A673 (cell line): ENCODE measurements at regions not wholly inside any gene's neighbourhood (a gene's known extent, or its start where the extent isn't known, plus 50 kb on each side); places are given as distances from the start of the nearest gene placed in this dataset.

Experiments
- BruUV-seq: library from RNA; stranded (reverse); fragments of 400-500 nt; replicated peaks from 2 replicates; lab custom pipeline; 2021; lab: Mats Ljungman, UMichigan
- CTCF ChIA-PET: fragments of 300-600 bp; sonication (Branson Sonifier 250); formaldehyde crosslinking; loops from one replicate; lab custom pipeline; 2022; ENCODE audit warnings: antibody characterized with exemption; lab: Charles Lee
- POLR2A ChIA-PET: fragments of 300-600 bp; sonication (Branson Sonifier 250); formaldehyde crosslinking; loops from one replicate; lab custom pipeline; 2022; ENCODE audit warnings: antibody characterized with exemption; ENCODE audit not compliant: low non-redundant PET; lab: Charles Lee
- DNase-seq: peaks from one replicate; pipeline ENCODE4 v3.0.0-alpha.2; 2015; ENCODE audit warnings: low spot score
- H3K27ac ChIP-seq: fragments of 200-600 bp; sonication (generic); 2 replicates; pipeline ENCODE4 v1.5.1; 2016; ENCODE audit warnings: mixed run types, low read depth, mild to moderate bottlenecking, mixed read lengths, antibody characterized with exemption, low read length; ENCODE audit not compliant: poor library complexity, severe bottlenecking
- H3K27me3 ChIP-seq: fragments of 200-600 bp; sonication (generic); replicated peaks from 2 replicates; pipeline ENCODE4 v1.6.1; 2017; ENCODE audit warnings: mixed run types, low read depth, mild to moderate bottlenecking, mixed read lengths, antibody characterized with exemption, low read length; ENCODE audit not compliant: insufficient read depth, poor library complexity
- H3K36me3 ChIP-seq: fragments of 200-600 bp; sonication (generic); 2 replicates; pipeline ENCODE4 v1.6.1; 2016; ENCODE audit warnings: mixed run types, mild to moderate bottlenecking, mixed read lengths, antibody characterized with exemption, low read length; ENCODE audit not compliant: insufficient read depth, poor library complexity, severe bottlenecking
- H3K4me1 ChIP-seq: fragments of 200-600 bp; sonication (generic); 2 replicates; pipeline ENCODE4 v1.6.1; 2017; ENCODE audit warnings: mixed run types, mild to moderate bottlenecking, mixed read lengths, antibody characterized with exemption, low read length; ENCODE audit not compliant: insufficient read depth, poor library complexity, severe bottlenecking
- H3K4me3 ChIP-seq: fragments of 200-600 bp; sonication (generic); 2 replicates; pipeline ENCODE4 v1.5.1; 2016; ENCODE audit warnings: low read depth, mixed run types, mild to moderate bottlenecking, mixed read lengths, low read length; ENCODE audit not compliant: poor library complexity, severe bottlenecking
- H3K9me3 ChIP-seq: fragments of 200-600 bp; sonication (generic); 2 replicates; pipeline ENCODE4 v1.6.1; 2016; ENCODE audit warnings: mixed run types, low read depth, mild to moderate bottlenecking, mixed read lengths, antibody characterized with exemption, low read length; ENCODE audit not compliant: poor library complexity, severe bottlenecking
- CTCF ChIP-seq: fragments of 300-800, 200-600 bp; sonication (generic); conservative IDR thresholded peaks from 2 replicates; pipeline ENCODE4 v1.5.1; 2017; ENCODE audit warnings: low read depth, mild to moderate bottlenecking, antibody characterized with exemption, low read length, moderate library complexity, mixed read lengths
- EZH2 ChIP-seq: fragments of 200-600 bp; sonication (generic); IDR thresholded peaks from 2 replicates; pipeline ENCODE4 v1.6.1; 2017; ENCODE audit warnings: borderline replicate concordance, low read depth, mild to moderate bottlenecking, mixed read lengths, antibody characterized with exemption, low read length; ENCODE audit not compliant: poor library complexity, severe bottlenecking
- intact Hi-C: fragments of 100-400 bp; cut with micrococcal nuclease; formaldehyde crosslinking; loops from one replicate; pipeline ENCODE4 v1.10.0; 2022; ENCODE audit not compliant: unreplicated experiment

GRCh38 chr3:102673271-102674115, 238.7 kb downstream of the ZPLD1 start:
- CTCF ChIA-PET: interaction anchor here (0.5 to 2.3 kb wide), 14 partner anchors 11 to 820 kb away, joined by 3 to 18 read pairs (median 6); no protein-coding TSS in a partner anchor
- Histone ChIP-seq H3K4me1 (peaks cover 43% of the 10 kb centered on the region), H3K36me3 (no peaks in the 10 kb centered on the region), H3K4me3 (peak overlapping the region; percentile 19), H3K27ac (peak overlapping the region; percentile 51), H3K27me3 (no peaks in the 10 kb centered on the region), H3K9me3 (no peaks in the 10 kb centered on the region)
- intact Hi-C loops: loop anchor here (2.0 to 10.0 kb wide), 4 partner anchors 67 to 821 kb away; no protein-coding TSS in a partner anchor
- POLR2A ChIA-PET: interaction anchor here (0.6 kb wide), 3 partner anchors 59 to 821 kb away, joined by 3 to 9 read pairs (median 3); no protein-coding TSS in a partner anchor
- peak; percentile 89 for DNase-seq
- BruUV-seq: TSS peak; percentile 75
- TF ChIP-seq CTCF: peak; percentile 91
- no peak for TF ChIP-seq EZH2

GRCh38 chr3:102674284-102674683, 239.5 kb downstream of the ZPLD1 start:
- TF ChIP-seq EZH2 (no peak), CTCF (no peak)
- H3K9me3 ChIP-seq: no peaks in the 10 kb centered on the region
- ChIA-PET POLR2A (no interaction called here), CTCF (interaction anchor here (0.6 to 2.3 kb wide), 5 partner anchors 26 to 819 kb away, joined by 3 to 18 read pairs (median 4); no protein-coding TSS in a partner anchor)
- intact Hi-C loops: loop anchor here (2.0 to 10.0 kb wide), 4 partner anchors 67 to 821 kb away; no protein-coding TSS in a partner anchor
- no peak for DNase-seq
- H3K27me3 ChIP-seq: no peaks in the 10 kb centered on the region
- H3K4me1 ChIP-seq: peaks cover 43% of the 10 kb centered on the region
- no peaks in the 10 kb centered on the region for H3K36me3 ChIP-seq
- H3K4me3 ChIP-seq: no peak overlapping the region
- BruUV-seq: no TSS peak
- peak overlapping the region; percentile 51 for H3K27ac ChIP-seq

GRCh38 chr3:102676424-102676823, 241.6 kb downstream of the ZPLD1 start:
- Histone ChIP-seq H3K36me3 (no peaks in the 10 kb centered on the region), H3K9me3 (no peaks in the 10 kb centered on the region), H3K4me3 (no peak overlapping the region), H3K27me3 (no peaks in the 10 kb centered on the region), H3K4me1 (peaks cover 49% of the 10 kb centered on the region), H3K27ac (no peak overlapping the region)
- POLR2A ChIA-PET: interaction anchor here (0.7 kb wide), 1 partner anchor 201 kb away, joined by 3 read pairs; no protein-coding TSS in a partner anchor
- DNase-seq: peak; percentile 40
- CTCF ChIA-PET: no interaction called here
- TF ChIP-seq CTCF: no peak
- TF ChIP-seq EZH2: no peak
- intact Hi-C loops: loop anchor here (10.0 kb wide), 1 partner anchor 442 kb away; no protein-coding TSS in a partner anchor
- no TSS peak for BruUV-seq
